ENCODE measurements at regions not wholly inside any gene's neighbourhood (a gene's known extent, or its start where the extent isn't known, plus 50 kb on each side); places are given as distances from the start of the nearest gene placed in this dataset.

GRCh38 chr11:130615561-130615960, 167.1 kb downstream of the ADAMTS15 start:
- DNase-seq: no peak

DNA sequence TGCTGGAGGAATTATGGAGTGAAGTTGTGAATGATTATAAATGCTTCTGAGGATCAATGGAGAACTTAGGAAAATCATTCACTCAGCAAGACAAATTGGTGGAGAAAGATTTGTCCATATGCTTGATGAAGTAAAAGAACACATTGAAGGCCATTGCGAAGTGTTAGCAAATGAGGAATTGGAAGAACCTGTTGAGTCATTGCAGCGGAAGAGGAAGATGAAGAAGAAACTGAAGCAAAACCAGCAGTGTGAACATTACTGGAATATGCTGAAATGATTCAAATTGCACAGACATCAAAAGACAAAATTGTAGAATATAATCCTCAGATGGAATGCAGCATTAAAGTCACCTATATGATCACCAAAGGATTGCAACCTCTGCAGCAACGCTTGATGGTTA, 168.1 kb downstream of the ADAMTS15 start:
- no peak for DNase-seq

DNA sequence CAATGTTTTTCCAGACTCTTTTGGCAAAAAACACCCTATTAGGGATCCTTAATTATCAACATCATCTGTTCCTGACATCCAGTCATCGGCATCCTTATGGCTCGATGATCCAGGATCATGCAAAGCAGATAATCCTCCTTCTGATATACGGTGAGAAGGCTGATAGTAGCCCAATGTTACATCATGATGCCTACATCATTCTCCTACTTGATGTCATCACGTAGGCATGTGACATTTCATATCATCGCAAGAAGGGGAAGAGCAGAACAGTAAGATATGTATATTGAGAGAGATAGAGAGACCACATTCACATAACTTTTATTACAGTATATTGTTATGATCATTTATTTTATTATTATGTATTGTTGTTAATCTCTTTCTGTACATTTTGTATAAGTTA, 168.6 kb downstream of the ADAMTS15 start:
- no peak for DNase-seq

- no peak for DNase-seq
These were observed 172.1 kb downstream of the ADAMTS15 start for GRCh38 chr11:130620548-130620947.

DNA sequence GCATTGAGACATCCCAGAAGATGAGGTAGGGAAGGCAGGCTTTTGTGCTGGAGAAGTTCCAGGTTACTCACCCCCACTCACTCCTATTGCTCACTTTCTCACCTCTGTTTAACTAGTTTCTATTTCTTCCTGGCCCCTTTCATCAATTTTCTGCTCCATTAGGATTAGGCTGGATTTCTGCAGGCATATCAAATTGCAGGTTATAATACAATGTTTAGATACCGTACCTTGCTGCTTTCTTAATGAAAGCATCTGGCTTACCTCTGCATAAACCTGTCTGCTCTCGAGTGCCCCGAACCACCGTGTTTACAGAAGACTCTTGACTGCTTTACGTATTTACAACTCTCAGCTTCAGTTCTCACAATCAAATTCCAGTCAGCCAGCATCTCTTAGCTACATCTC, 173.7 kb downstream of the ADAMTS15 start:
- no peak for DNase-seq

DNA sequence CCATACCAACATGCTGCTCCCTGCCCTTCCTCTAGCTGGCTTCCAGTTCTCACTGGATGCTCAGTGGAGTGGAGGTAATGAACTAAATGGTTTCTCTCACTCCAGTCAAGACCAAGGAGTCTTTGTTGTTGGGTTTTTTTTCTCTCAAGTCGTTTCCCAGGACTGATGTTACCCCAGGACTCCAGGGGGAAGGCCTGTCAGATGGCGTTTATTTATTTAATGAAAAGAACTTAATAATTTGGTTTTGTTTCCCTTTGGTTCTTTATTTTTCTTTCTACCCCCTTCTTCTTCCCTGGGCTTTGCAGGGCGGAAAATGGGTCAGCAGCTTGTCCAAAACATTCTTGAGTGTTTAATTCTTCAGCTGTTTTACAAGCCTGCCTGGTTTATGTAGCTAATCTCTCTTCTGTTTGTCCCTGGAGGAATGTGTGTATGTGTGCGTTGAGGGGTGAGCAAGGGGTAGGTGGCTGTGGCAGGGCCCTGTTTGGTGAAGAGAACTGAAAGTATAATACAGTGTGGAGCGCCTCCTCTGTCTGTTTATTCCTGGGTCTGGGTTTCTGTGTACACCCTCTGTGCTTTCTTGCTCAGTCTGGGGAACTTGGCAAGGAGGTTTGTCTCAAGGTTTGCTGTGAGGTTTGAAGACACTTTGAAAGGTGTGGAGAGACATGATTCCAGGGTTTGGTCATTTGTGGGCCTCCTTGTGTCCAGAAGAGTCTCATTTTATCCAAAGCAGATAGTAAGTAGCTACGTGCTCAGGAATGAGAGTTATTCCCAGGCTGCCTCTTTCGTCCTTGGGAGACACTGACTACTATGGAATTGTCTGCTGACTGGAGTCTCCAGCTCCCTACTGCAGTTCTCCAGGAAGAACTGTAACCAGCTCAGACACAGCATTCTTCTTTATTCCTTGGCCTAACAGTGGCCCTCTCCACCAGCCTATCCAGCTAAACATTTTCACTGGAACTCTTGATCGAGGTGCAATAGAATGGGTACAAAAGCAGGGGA, 175.5 kb downstream of the ADAMTS15 start:
- no peak for DNase-seq

- no peak for DNase-seq
These were observed 176.6 kb downstream of the ADAMTS15 start for GRCh38 chr11:130624971-130625544.

GRCh38 chr11:130625578-130626306, 177.3 kb downstream of the ADAMTS15 start:
- DNase-seq: peak in 1 of 2 experiments; percentile 50

DNA sequence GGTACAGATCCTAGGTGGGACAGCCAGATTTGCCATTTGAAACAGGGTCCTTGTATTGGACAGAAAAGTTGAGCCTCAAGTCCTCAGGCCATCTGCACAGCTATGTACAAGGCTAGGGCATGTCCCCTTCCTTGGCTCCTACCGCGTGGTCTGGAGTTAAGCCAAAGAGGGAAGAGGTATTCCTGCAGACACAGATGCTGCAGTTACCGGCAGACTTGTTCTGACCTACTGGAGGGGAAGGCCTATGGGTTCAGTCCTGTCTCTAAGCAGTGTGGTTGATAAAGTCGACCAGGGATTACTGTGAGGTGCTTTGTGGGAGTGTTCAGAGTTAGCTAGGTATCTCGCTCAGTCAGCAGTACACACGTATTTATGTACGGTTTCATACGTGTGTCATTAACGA, 180.6 kb downstream of the ADAMTS15 start:
- DNase-seq: peak in 1 of 2 experiments; percentile 18

GRCh38 chr11:130631119-130631518, 182.7 kb downstream of the ADAMTS15 start:
- no peak for DNase-seq

DNA sequence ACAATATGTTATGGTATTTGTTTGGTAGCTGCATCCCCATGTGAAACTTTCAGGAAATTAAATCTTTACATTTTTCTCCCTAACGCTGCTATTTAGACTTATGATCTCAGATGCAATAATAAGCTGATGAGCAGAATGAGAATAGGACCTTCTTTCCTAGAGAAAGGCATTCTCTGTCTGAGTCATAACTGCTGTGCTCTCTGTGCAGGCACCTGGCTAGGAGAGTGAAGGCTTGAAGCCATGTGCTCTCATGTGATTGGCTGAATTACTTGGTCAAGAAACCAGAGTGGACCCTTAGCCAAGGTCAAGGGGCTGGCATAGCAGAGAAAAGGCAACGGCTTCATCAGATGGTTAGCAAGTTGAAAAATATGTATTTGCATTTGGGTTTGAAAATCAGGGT, 185.0 kb downstream of the ADAMTS15 start:
- DNase-seq: no peak

- no peak for DNase-seq
These were observed 185.7 kb downstream of the ADAMTS15 start for GRCh38 chr11:130634186-130634585.

GRCh38 chr11:130634961-130635473, 186.6 kb downstream of the ADAMTS15 start:
- DNase-seq: no peak

- DNase-seq: no peak
These were observed 187.6 kb downstream of the ADAMTS15 start for GRCh38 chr11:130635937-130636630.

DNA sequence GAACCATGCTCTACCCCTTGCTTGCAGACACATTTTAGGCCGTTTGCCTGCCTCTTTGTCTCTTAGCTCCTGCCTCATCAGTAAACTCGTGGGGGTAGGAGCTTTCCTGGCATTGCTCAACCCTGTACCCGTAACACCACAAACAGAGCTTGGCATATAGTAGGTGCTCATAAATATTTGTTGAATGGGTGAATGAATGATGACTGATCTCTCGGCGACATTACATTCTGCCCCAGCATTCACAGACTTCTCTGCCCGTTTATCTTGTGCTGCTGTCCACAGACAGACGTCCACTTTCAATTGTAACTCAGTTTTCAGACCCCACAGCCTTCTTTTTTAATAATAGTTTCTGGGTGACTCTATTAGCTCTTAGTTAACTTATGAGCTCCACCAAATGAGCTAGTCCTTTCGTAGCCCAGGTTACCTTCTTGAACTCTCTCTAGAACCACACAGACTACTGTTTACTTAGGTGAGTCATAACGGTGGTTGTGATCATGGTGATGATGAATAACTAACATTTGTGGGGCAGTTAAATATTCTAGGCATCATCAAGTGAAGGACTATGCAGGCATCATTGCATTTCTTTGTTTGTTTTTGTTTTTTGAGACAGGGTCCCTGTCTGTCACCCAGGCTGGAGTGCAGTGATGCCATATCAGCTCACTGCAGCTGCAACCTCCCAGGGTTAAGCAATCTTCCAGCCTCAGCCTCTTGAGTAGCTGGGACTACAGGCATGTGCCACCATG, 188.4 kb downstream of the ADAMTS15 start:
- DNase-seq: no peak

- DNase-seq: no peak
These were observed 189.1 kb downstream of the ADAMTS15 start for GRCh38 chr11:130637566-130637965.

- no peak for DNase-seq
These were observed 189.6 kb downstream of the ADAMTS15 start for GRCh38 chr11:130638033-130638432.

DNA sequence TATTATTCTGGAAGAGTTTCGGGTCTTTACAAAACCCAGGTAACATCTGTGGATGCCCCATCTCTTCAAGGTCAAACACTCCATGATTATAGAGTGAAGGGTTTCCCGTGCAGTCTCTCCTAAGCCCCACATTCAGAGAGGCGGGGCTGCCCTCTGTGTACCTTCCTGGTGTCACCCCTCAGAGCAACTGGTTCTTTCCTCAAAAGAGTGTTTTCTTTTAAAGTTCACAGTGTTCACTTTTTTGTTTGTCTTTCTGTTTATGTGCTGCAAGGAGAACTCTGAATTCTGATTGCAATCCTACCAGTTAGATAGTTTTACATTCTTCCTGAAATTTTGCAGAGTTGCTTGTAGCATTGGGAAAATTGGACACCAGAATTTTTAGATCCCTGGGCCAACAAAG, 190.2 kb downstream of the ADAMTS15 start:
- no peak for DNase-seq

DNA sequence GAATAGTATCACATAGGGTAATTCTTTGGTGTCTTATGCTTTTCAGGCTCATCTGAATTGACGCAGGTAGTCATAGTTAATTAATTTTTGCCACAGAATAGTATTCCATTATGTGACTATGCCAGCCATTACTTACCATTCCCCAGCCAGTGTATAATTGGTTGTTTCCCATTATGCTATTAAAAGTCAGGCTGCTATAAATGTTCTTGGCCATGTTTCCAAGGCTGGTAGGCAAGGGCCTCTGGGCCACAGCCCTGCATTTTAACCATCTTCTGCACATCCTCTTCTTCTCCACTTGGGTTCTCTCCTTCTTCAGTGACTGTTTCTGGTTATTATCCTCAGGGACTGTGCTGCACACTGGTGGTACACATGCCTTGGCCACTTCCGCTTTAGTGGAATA, 190.9 kb downstream of the ADAMTS15 start:
- DNase-seq: no peak

- no peak for DNase-seq
These were observed 192.1 kb downstream of the ADAMTS15 start for GRCh38 chr11:130640526-130640925.

- DNase-seq: no peak
These were observed 193.4 kb downstream of the ADAMTS15 start for GRCh38 chr11:130641876-130642275.

DNA sequence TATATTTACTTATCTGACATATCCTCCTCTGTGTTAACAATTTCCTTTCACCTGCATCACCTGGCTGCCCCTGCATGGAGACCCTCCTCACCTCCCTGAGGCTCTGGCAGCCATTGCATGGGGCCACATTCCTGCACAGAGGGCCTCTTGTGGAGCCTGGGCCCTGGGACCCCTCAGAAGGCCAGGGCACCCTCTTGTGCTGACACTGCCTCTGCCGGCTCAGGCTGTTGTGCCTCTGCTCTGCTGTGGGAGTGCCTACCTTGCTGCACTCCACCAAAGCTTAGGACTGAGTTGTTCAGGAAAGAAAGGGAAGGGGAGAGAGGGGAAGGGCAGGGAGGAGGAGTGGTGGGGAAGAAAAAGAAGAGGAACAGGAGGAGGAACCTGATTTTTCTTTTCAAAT, 194.5 kb downstream of the ADAMTS15 start:
- DNase-seq: no peak
